Thyroid gland (tissue), 4 donors: ENCODE measurements at regions not wholly inside any gene's neighbourhood (a gene's known extent, or its start where the extent isn't known, plus 50 kb on each side); places are given as distances from the start of the nearest gene placed in this dataset.

Experiments used
- CTCF ChIP-seq, 6 experiments: fragments of 200-600 bp in 3 of 6; fragments of 450-650 bp in 3 of 6; sonication (generic) in 3 of 6; IDR thresholded peaks; one replicate each; pipeline ENCODE4 v1.5.1; 2016 to 2019; ENCODE audit warnings: antibody characterized with exemption in 6 of 6, mild to moderate bottlenecking in 2 of 6, inconsistent platforms in 1 of 6, moderate library complexity in 1 of 6
- POLR2A ChIP-seq, 2 donors: fragments of 450-650 bp; IDR thresholded peaks; one replicate each; pipeline ENCODE4 v1.6.1; 2017; ENCODE audit warnings: antibody characterized with exemption in 2 of 2, mild to moderate bottlenecking in 2 of 2, moderate library complexity in 1 of 2

- TF ChIP-seq POLR2A (IDR thresholded peaks at IDR 0.05) = no peak
- TF ChIP-seq CTCF (IDR thresholded peaks at IDR 0.05) = no peak
Observed at GRCh38 chr9:25505644-25506043, 172.6 kb downstream of the TUSC1 start.
